GM23338 (cell line): ENCODE measurements at regions not wholly inside any gene's neighbourhood (a gene's known extent, or its start where the extent isn't known, plus 50 kb on each side); places are given as distances from the start of the nearest gene placed in this dataset.

Source experiments
- ATAC-seq: fragments of 200-7000 bp; cut with Tn5 transposase; 3 replicates; pipeline ENCODE4 v1.9.1; 2020
- DNase-seq: peaks from one replicate; pipeline ENCODE4 v3.0.0-alpha.2; 2015; ENCODE audit warnings: low spot score
- H2AFZ ChIP-seq: fragments of 200-600 bp; sonication (generic); 2 replicates; pipeline ENCODE4 v1.8.0; 2016; ENCODE audit warnings: antibody characterized with exemption, mild to moderate bottlenecking, moderate library complexity
- H3F3A ChIP-seq: fragments of 200-600 bp; sonication (generic); replicated peaks from 2 replicates; pipeline ENCODE4 v1.8.0; 2017; ENCODE audit warnings: antibody characterized with exemption, mixed run types, low read depth
- H3K27ac ChIP-seq: fragments of 200-600 bp; sonication (generic); 2 replicates; pipeline ENCODE4 v1.6.1; 2016; ENCODE audit warnings: low read depth
- H3K27me3 ChIP-seq: fragments of 200-600 bp; sonication (generic); 2 replicates; pipeline ENCODE4 v1.8.0; 2016; ENCODE audit warnings: mild to moderate bottlenecking, mixed run types, moderate library complexity; ENCODE audit not compliant: insufficient read depth
- H3K36me3 ChIP-seq: fragments of 200-600 bp; sonication (generic); 2 replicates; pipeline ENCODE4 v1.8.0; 2016; ENCODE audit warnings: mild to moderate bottlenecking; ENCODE audit not compliant: insufficient read depth
- H3K4me1 ChIP-seq: fragments of 200-600 bp; sonication (generic); 2 replicates; pipeline ENCODE4 v1.8.0; 2016; ENCODE audit warnings: mild to moderate bottlenecking, moderate library complexity; ENCODE audit not compliant: insufficient read depth
- H3K4me2 ChIP-seq: fragments of 200-600 bp; sonication (generic); 2 replicates; pipeline ENCODE4 v1.7.1; 2017; ENCODE audit warnings: mixed run types
- H3K4me3 ChIP-seq: fragments of 200-600 bp; sonication (generic); 2 replicates; pipeline ENCODE4 v1.6.1; 2016; ENCODE audit warnings: mixed run types
- H3K79me2 ChIP-seq: fragments of 200-600 bp; sonication (generic); replicated peaks from 2 replicates; pipeline ENCODE4 v1.8.0; 2017; ENCODE audit warnings: mild to moderate bottlenecking; ENCODE audit not compliant: insufficient read depth
- H3K9me2 ChIP-seq: fragments of 200-600 bp; sonication (generic); 2 replicates; pipeline ENCODE4 v1.8.0; 2017; ENCODE audit not compliant: insufficient read depth
- H4K20me1 ChIP-seq: fragments of 200-600 bp; sonication (generic); replicated peaks from 2 replicates; pipeline ENCODE4 v1.8.0; 2017; ENCODE audit warnings: mild to moderate bottlenecking; ENCODE audit not compliant: insufficient read depth
- H3K27ac Mint-ChIP-seq: 2 replicates; pipeline ENCODE4 v1.8.0; 2020; ENCODE audit warnings: inconsistent platforms, mild to moderate bottlenecking, moderate library complexity, mixed read lengths
- H3K27me3 Mint-ChIP-seq: 3 replicates; pipeline ENCODE4 v1.8.0; 2022; ENCODE audit warnings: low read depth, mild to moderate bottlenecking, moderate library complexity, mixed read lengths, inconsistent platforms; ENCODE audit not compliant: insufficient read depth, poor library complexity
- H3K36me3 Mint-ChIP-seq: 3 replicates; pipeline ENCODE4 v1.8.0; 2021; ENCODE audit warnings: low read depth, mild to moderate bottlenecking, inconsistent platforms, moderate library complexity, mixed read lengths
- H3K4me1 Mint-ChIP-seq: 3 replicates; pipeline ENCODE4 v1.8.0; 2020; ENCODE audit warnings: mild to moderate bottlenecking, inconsistent platforms, mixed read lengths
- H3K4me3 Mint-ChIP-seq: 3 replicates; pipeline ENCODE4 v1.8.0; 2021; ENCODE audit warnings: moderate library complexity, mild to moderate bottlenecking, inconsistent platforms, mixed read lengths
- H3K9me3 Mint-ChIP-seq: 3 replicates; pipeline ENCODE4 v1.8.0; 2020; ENCODE audit warnings: moderate library complexity, mild to moderate bottlenecking, inconsistent platforms, mixed read lengths
- CREB1 ChIP-seq: fragments of 250-450 bp; sonication (Bioruptor Pico); IDR thresholded peaks from 2 replicates; pipeline ENCODE4 v1.5.0; 2020; ENCODE audit warnings: low read depth, mild to moderate bottlenecking, moderate library complexity
- CTCF ChIP-seq, 2 experiments: fragments of 200-600 bp in 1 of 2; sonication (generic) in 1 of 2; conservative IDR thresholded peaks; 2 replicates each; pipeline versions ENCODE4 v1.5.1 to v1.6.1; 2016 to 2017; ENCODE audit warnings: antibody characterized with exemption in 2 of 2, low read depth in 2 of 2, mild to moderate bottlenecking in 2 of 2, moderate library complexity in 1 of 2
- EZH2 ChIP-seq: fragments of 200-600 bp; sonication (generic); IDR thresholded peaks from one replicate; pipeline ENCODE4 v1.8.0; 2017; ENCODE audit warnings: antibody characterized with exemption, mild to moderate bottlenecking, low read depth; ENCODE audit not compliant: unreplicated experiment
- EZH2phosphoT487 ChIP-seq: fragments of 200-600 bp; sonication (generic); IDR thresholded peaks from one replicate; pipeline ENCODE4 v1.8.1; 2018; ENCODE audit warnings: antibody characterized with exemption; ENCODE audit not compliant: unreplicated experiment
- JUNB ChIP-seq: IDR thresholded peaks from one replicate; pipeline ENCODE4 v1.6.1; 2016; ENCODE audit warnings: antibody characterized with exemption; ENCODE audit not compliant: unreplicated experiment
- NANOG ChIP-seq: IDR thresholded peaks from 2 replicates; pipeline ENCODE4 v1.6.1; 2016; ENCODE audit warnings: antibody characterized with exemption, borderline replicate concordance
- POLR2AphosphoS5 ChIP-seq: IDR thresholded peaks from 2 replicates; pipeline ENCODE4 v1.6.1; 2016; ENCODE audit warnings: antibody characterized with exemption, low read depth
- STAT1 ChIP-seq: IDR thresholded peaks from one replicate; pipeline ENCODE4 v1.6.1; 2016; ENCODE audit warnings: antibody characterized with exemption; ENCODE audit not compliant: unreplicated experiment
- ZNF114 ChIP-seq: fragments of 250-450 bp; sonication (Bioruptor Pico); IDR thresholded peaks from 2 replicates; pipeline ENCODE4 v1.5.0; 2020; ENCODE audit warnings: mild to moderate bottlenecking, moderate library complexity
- ZNF331 ChIP-seq: fragments of 250-450 bp; sonication (Bioruptor Pico); IDR thresholded peaks from 2 replicates; pipeline ENCODE4 v1.5.0; 2020; ENCODE audit warnings: low read depth, mild to moderate bottlenecking, moderate library complexity
- TF ChIP-seq, protein P1 (sequence below): IDR thresholded peaks from one replicate; pipeline ENCODE4 v1.6.1; 2018; ENCODE audit warnings: antibody characterized with exemption; ENCODE audit not compliant: unreplicated experiment
- TF ChIP-seq, protein P2 (sequence below): fragments of 250-450 bp; sonication (Bioruptor Pico); IDR thresholded peaks from 2 replicates; pipeline ENCODE4 v1.5.0; 2020; ENCODE audit warnings: mild to moderate bottlenecking, moderate library complexity
- TF ChIP-seq, protein P3 (sequence below): IDR thresholded peaks from 2 replicates; pipeline ENCODE4 v1.6.1; 2016; ENCODE audit warnings: antibody characterized with exemption

GRCh38 chr5:60510049-60510448 is 189.9 kb downstream of the DEPDC1B start:
- Mint-ChIP-seq H3K27me3 (no peaks in the 10 kb centered on the region), H3K4me3 (no peak overlapping the region), H3K36me3 (no peaks in the 10 kb centered on the region), H3K27ac (no peak overlapping the region), H3K4me1 (peaks cover 8% of the 10 kb centered on the region), H3K9me3 (no peaks in the 10 kb centered on the region)
- Histone ChIP-seq H3F3A (no peaks in the 10 kb centered on the region), H3K4me2 (no peak overlapping the region), H2AFZ (no peak overlapping the region), H3K4me1 (no peaks in the 10 kb centered on the region), H3K4me3 (no peak overlapping the region), H3K79me2 (no peaks in the 10 kb centered on the region), H4K20me1 (no peaks in the 10 kb centered on the region; the same call in 1 of the 2 replicates), H3K27me3 (no peaks in the 10 kb centered on the region), H3K9me2 (no peaks in the 10 kb centered on the region), H3K36me3 (no peaks in the 10 kb centered on the region), H3K27ac (no peak overlapping the region)
- TF ChIP-seq ZNF114 (CRISPR knock-in tag) (no peak), EZH2 (no peak), CTCF (conservative IDR thresholded peaks at IDR 0.05; ENCODE audit: low read depth in 2 of 2) (no peak), NANOG (no peak), STAT1 (no peak), POLR2AphosphoS5 (no peak), CREB1 (CRISPR knock-in tag) (no peak), EZH2phosphoT487 (no peak), JUNB (no peak), ZNF331 (CRISPR knock-in tag) (no peak)
- TF ChIP-seq, protein P1, sequence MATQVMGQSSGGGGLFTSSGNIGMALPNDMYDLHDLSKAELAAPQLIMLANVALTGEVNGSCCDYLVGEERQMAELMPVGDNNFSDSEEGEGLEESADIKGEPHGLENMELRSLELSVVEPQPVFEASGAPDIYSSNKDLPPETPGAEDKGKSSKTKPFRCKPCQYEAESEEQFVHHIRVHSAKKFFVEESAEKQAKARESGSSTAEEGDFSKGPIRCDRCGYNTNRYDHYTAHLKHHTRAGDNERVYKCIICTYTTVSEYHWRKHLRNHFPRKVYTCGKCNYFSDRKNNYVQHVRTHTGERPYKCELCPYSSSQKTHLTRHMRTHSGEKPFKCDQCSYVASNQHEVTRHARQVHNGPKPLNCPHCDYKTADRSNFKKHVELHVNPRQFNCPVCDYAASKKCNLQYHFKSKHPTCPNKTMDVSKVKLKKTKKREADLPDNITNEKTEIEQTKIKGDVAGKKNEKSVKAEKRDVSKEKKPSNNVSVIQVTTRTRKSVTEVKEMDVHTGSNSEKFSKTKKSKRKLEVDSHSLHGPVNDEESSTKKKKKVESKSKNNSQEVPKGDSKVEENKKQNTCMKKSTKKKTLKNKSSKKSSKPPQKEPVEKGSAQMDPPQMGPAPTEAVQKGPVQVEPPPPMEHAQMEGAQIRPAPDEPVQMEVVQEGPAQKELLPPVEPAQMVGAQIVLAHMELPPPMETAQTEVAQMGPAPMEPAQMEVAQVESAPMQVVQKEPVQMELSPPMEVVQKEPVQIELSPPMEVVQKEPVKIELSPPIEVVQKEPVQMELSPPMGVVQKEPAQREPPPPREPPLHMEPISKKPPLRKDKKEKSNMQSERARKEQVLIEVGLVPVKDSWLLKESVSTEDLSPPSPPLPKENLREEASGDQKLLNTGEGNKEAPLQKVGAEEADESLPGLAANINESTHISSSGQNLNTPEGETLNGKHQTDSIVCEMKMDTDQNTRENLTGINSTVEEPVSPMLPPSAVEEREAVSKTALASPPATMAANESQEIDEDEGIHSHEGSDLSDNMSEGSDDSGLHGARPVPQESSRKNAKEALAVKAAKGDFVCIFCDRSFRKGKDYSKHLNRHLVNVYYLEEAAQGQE = no peak
- TF ChIP-seq, protein P2, sequence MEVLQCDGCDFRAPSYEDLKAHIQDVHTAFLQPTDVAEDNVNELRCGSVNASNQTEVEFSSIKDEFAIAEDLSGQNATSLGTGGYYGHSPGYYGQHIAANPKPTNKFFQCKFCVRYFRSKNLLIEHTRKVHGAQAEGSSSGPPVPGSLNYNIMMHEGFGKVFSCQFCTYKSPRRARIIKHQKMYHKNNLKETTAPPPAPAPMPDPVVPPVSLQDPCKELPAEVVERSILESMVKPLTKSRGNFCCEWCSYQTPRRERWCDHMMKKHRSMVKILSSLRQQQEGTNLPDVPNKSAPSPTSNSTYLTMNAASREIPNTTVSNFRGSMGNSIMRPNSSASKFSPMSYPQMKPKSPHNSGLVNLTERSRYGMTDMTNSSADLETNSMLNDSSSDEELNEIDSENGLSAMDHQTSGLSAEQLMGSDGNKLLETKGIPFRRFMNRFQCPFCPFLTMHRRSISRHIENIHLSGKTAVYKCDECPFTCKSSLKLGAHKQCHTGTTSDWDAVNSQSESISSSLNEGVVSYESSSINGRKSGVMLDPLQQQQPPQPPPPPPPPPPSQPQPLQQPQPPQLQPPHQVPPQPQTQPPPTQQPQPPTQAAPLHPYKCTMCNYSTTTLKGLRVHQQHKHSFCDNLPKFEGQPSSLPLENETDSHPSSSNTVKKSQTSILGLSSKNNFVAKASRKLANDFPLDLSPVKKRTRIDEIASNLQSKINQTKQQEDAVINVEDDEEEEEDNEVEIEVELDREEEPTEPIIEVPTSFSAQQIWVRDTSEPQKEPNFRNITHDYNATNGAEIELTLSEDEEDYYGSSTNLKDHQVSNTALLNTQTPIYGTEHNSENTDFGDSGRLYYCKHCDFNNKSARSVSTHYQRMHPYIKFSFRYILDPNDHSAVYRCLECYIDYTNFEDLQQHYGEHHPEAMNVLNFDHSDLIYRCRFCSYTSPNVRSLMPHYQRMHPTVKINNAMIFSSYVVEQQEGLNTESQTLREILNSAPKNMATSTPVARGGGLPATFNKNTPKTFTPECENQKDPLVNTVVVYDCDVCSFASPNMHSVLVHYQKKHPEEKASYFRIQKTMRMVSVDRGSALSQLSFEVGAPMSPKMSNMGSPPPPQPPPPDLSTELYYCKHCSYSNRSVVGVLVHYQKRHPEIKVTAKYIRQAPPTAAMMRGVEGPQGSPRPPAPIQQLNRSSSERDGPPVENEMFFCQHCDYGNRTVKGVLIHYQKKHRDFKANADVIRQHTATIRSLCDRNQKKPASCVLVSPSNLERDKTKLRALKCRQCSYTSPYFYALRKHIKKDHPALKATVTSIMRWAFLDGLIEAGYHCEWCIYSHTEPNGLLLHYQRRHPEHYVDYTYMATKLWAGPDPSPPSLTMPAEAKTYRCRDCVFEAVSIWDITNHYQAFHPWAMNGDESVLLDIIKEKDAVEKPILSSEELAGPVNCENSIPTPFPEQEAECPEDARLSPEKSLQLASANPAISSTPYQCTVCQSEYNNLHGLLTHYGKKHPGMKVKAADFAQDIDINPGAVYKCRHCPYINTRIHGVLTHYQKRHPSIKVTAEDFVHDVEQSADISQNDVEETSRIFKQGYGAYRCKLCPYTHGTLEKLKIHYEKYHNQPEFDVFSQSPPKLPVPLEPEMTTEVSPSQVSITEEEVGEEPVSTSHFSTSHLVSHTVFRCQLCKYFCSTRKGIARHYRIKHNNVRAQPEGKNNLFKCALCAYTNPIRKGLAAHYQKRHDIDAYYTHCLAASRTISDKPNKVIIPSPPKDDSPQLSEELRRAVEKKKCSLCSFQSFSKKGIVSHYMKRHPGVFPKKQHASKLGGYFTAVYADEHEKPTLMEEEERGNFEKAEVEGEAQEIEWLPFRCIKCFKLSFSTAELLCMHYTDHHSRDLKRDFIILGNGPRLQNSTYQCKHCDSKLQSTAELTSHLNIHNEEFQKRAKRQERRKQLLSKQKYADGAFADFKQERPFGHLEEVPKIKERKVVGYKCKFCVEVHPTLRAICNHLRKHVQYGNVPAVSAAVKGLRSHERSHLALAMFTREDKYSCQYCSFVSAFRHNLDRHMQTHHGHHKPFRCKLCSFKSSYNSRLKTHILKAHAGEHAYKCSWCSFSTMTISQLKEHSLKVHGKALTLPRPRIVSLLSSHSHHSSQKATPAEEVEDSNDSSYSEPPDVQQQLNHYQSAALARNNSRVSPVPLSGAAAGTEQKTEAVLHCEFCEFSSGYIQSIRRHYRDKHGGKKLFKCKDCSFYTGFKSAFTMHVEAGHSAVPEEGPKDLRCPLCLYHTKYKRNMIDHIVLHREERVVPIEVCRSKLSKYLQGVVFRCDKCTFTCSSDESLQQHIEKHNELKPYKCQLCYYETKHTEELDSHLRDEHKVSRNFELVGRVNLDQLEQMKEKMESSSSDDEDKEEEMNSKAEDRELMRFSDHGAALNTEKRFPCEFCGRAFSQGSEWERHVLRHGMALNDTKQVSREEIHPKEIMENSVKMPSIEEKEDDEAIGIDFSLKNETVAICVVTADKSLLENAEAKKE (CRISPR knock-in tag) = no peak
- TF ChIP-seq, protein P3, sequence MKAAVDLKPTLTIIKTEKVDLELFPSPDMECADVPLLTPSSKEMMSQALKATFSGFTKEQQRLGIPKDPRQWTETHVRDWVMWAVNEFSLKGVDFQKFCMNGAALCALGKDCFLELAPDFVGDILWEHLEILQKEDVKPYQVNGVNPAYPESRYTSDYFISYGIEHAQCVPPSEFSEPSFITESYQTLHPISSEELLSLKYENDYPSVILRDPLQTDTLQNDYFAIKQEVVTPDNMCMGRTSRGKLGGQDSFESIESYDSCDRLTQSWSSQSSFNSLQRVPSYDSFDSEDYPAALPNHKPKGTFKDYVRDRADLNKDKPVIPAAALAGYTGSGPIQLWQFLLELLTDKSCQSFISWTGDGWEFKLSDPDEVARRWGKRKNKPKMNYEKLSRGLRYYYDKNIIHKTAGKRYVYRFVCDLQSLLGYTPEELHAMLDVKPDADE = no peak
- peak; percentile 35; the same call in 2 of the 3 replicates for ATAC-seq
- no peak for DNase-seq
